SK-N-MC (cell line): ENCODE measurements at regions not wholly inside any gene's neighbourhood (a gene's known extent, or its start where the extent isn't known, plus 50 kb on each side); places are given as distances from the start of the nearest gene placed in this dataset.

ENCODE experiments used
- EZH2 ChIP-seq: fragments of 200-600 bp; sonication (generic); IDR thresholded peaks from one replicate; pipeline ENCODE4 v1.6.1; 2017; ENCODE audit warnings: antibody characterized with exemption
- POLR2AphosphoS5 ChIP-seq: IDR thresholded peaks from 2 replicates; pipeline ENCODE4 v1.6.1; 2012; ENCODE audit warnings: mild to moderate bottlenecking, low read depth, low read length, borderline replicate concordance

DNA sequence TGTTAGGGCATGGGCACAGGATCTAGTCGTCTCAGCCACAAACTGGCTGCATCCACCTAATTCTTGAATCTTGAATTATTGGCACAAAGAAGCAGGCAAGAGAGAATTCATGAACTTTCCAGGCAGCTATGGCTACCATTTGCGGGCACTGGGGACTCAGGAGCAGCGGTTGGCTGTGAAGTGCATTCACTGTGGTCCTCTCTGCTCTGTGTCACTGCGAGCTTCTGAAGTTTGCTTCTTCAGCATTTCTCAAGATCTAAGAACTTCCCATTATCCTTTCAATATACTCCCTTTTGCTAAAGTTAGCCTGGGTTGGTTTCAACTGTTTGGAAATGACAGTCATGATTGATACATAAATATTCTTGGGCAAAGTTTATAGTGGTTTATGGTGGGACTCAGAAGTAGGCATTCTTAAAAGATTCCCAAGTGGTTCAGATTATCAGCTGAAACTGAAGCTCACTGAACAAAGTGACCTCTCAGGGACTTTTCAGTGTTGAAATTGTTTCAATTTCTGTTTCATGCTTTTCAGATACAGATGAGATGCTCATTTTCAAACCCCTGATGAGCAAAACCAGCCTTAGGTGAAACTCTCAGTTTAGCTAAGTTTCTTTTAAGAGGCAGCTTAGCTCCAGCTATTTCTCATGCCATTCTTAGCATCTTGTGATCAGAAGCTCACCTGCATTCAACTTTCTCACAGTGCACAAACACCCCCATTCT lies 1258.3 kb upstream of the GYPC start:
- no peak for TF ChIP-seq POLR2AphosphoS5
- TF ChIP-seq EZH2 = no peak
